Caco-2 (cell line): ENCODE measurements at regions not wholly inside any gene's neighbourhood (a gene's known extent, or its start where the extent isn't known, plus 50 kb on each side); places are given as distances from the start of the nearest gene placed in this dataset.
A peak's percentile ranks its signal among the peaks of the same experiment; 100 is the strongest.

Source experiments
- BruUV-seq: library from RNA; stranded (reverse); fragments of 400-500 nt; replicated peaks from 2 replicates; lab custom pipeline; 2021; lab: Mats Ljungman, UMichigan
- CTCF ChIA-PET: fragments of 300-600 bp; sonication (Branson Sonifier 250); formaldehyde crosslinking; loops from one replicate; lab custom pipeline; 2022; ENCODE audit warnings: antibody characterized with exemption; lab: Charles Lee
- POLR2A ChIA-PET: fragments of 300-600 bp; sonication (Branson Sonifier 250); formaldehyde crosslinking; loops from one replicate; lab custom pipeline; 2022; ENCODE audit warnings: antibody characterized with exemption; lab: Charles Lee
- DNase-seq, 2 experiments: peaks; one replicate each; pipeline versions ENCODE4 v3.0.0 to v3.0.0-alpha.2; 2020 to 2022
- H3K27me3 ChIP-seq: replicated peaks from 2 replicates; pipeline ENCODE4 v1.6.0; 2011; ENCODE audit warnings: low read length; ENCODE audit not compliant: control insufficient read depth, insufficient read depth
- H3K36me3 ChIP-seq: 2 replicates; pipeline ENCODE4 v1.5.1; 2011; ENCODE audit warnings: low read length; ENCODE audit not compliant: control insufficient read depth, insufficient read depth
- H3K4me1 ChIP-seq: fragments of 250-450 bp; sonication (Bioruptor Pico); 2 replicates; pipeline ENCODE4 v1.5.1; 2020; ENCODE audit warnings: mild to moderate bottlenecking
- H3K4me3 ChIP-seq: 2 replicates; pipeline ENCODE4 v1.5.1; 2011; ENCODE audit warnings: low read depth, mild to moderate bottlenecking, control low read depth, low read length
- H3K9me3 ChIP-seq: fragments of 250-450 bp; sonication (Bioruptor Pico); 2 replicates; pipeline ENCODE4 v1.5.1; 2020; ENCODE audit warnings: mild to moderate bottlenecking, moderate library complexity
- H3K27ac Mint-ChIP-seq: one replicate; pipeline ENCODE4 v1.8.0; 2022; ENCODE audit warnings: mixed read lengths; ENCODE audit not compliant: unreplicated experiment
- H3K27me3 Mint-ChIP-seq: one replicate; pipeline ENCODE4 v1.8.0; 2022; ENCODE audit warnings: mixed read lengths; ENCODE audit not compliant: insufficient read depth, unreplicated experiment
- H3K36me3 Mint-ChIP-seq: one replicate; pipeline ENCODE4 v1.8.0; 2022; ENCODE audit warnings: mild to moderate bottlenecking, mixed read lengths; ENCODE audit not compliant: insufficient read depth, unreplicated experiment
- H3K4me1 Mint-ChIP-seq: one replicate; pipeline ENCODE4 v1.8.0; 2022; ENCODE audit warnings: low read depth, mixed read lengths; ENCODE audit not compliant: unreplicated experiment
- H3K4me3 Mint-ChIP-seq: one replicate; pipeline ENCODE4 v1.8.0; 2022; ENCODE audit warnings: mild to moderate bottlenecking, moderate library complexity, mixed read lengths; ENCODE audit not compliant: unreplicated experiment
- H3K9me3 Mint-ChIP-seq: one replicate; pipeline ENCODE4 v1.8.0; 2022; ENCODE audit warnings: mixed read lengths; ENCODE audit not compliant: unreplicated experiment
- CTCF ChIP-seq, 2 experiments: fragments of 200-600 bp in 1 of 2; IDR thresholded peaks; 1 replicate in 1 of 2; 2 replicates in 1 of 2; pipeline versions ENCODE4 v1.5.1 to v1.8.0; 2011 to 2022; ENCODE audit warnings: antibody characterized with exemption in 1 of 2, control low read depth in 1 of 2, inconsistent platforms in 1 of 2, low read depth in 1 of 2, low read length in 1 of 2, mild to moderate bottlenecking in 1 of 2, moderate library complexity in 1 of 2; ENCODE audit not compliant: insufficient read depth in 1 of 2, severe bottlenecking in 1 of 2, unreplicated experiment in 1 of 2
- intact Hi-C: fragments of 100-400 bp; cut with micrococcal nuclease; formaldehyde crosslinking; loops from one replicate; pipeline ENCODE4 v1.10.0; 2022; ENCODE audit not compliant: unreplicated experiment

DNA sequence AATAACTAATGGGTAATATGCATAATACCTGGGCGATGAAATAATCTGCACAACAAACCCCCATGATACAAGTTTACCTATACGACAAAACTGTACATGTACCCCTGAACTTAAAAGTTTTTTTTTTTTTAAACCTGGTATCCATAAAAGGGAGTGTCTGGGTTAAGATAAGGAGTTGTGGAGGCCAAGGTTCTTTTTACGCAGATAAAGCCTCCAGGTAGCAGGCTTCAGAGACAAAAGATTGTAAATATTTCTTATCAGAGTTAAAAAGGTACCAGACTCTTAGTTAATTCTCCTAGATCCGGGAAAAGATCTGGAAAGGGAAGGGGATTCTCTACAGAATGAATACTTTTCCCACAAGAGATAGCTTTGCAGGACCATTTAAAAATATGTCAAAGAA is 259.4 kb upstream of the SSTR1 start:
- Histone ChIP-seq H3K27me3 (no peaks in the 10 kb centered on the region), H3K4me1 (peaks cover 6% of the 10 kb centered on the region; the same call in 1 of the 2 replicates), H3K4me3 (no peak overlapping the region), H3K36me3 (no peaks in the 10 kb centered on the region), H3K9me3 (peaks cover 33% of the 10 kb centered on the region)
- Mint-ChIP-seq H3K4me1 (no peaks in the 10 kb centered on the region), H3K4me3 (no peak overlapping the region), H3K27me3 (no peaks in the 10 kb centered on the region), H3K9me3 (peaks cover 12% of the 10 kb centered on the region), H3K27ac (no peak overlapping the region), H3K36me3 (no peaks in the 10 kb centered on the region)
- intact Hi-C loops: no loop called here
- ChIA-PET CTCF (no interaction called here), POLR2A (no interaction called here)
- no TSS peak for BruUV-seq
- no peak for DNase-seq
- no peak for TF ChIP-seq CTCF (IDR thresholded peaks at IDR 0.05; ENCODE audit: insufficient read depth in 1 of 2, low read depth in 1 of 2, low read length in 1 of 2, severe bottlenecking in 1 of 2, unreplicated experiment in 1 of 2)

GRCh38 chr14:37968664-37969240 is 239.0 kb upstream of the SSTR1 start:
- H3K4me3 Mint-ChIP-seq: no peak overlapping the region
- no peaks in the 10 kb centered on the region for H3K9me3 Mint-ChIP-seq
- Histone ChIP-seq H3K4me1 (peaks cover 32% of the 10 kb centered on the region), H3K27me3 (no peaks in the 10 kb centered on the region), H3K4me3 (no peak overlapping the region), H3K36me3 (no peaks in the 10 kb centered on the region; the same call in 1 of the 2 replicates), H3K9me3 (peaks cover 3% of the 10 kb centered on the region; the same call in 1 of the 2 replicates)
- TF ChIP-seq CTCF (IDR thresholded peaks at IDR 0.05; ENCODE audit: insufficient read depth in 1 of 2, low read depth in 1 of 2, low read length in 1 of 2, severe bottlenecking in 1 of 2, unreplicated experiment in 1 of 2): no peak
- POLR2A ChIA-PET: interaction anchor here (0.6 kb wide), 1 partner anchor 383 kb away, joined by 8 read pairs; no protein-coding TSS in a partner anchor
- intact Hi-C loops: loop anchor here (1.0 to 10.0 kb wide), 4 partner anchors 31 to 1056 kb away; partner anchors contain the start of gene SSTR1
- BruUV-seq: no TSS peak
- H3K27ac Mint-ChIP-seq: no peak overlapping the region
- CTCF ChIA-PET: interaction anchor here (0.6 kb wide), 1 partner anchor 240 kb away, joined by 3 read pairs; no protein-coding TSS in a partner anchor
- no peaks in the 10 kb centered on the region for H3K27me3 Mint-ChIP-seq
- peaks cover 13% of the 10 kb centered on the region for H3K4me1 Mint-ChIP-seq
- peak; percentile 40 to 46 for DNase-seq
- H3K36me3 Mint-ChIP-seq: no peaks in the 10 kb centered on the region

- no TSS peak for BruUV-seq
- Mint-ChIP-seq H3K27me3 (no peaks in the 10 kb centered on the region), H3K27ac (no peak overlapping the region), H3K9me3 (peaks cover 3% of the 10 kb centered on the region), H3K36me3 (no peaks in the 10 kb centered on the region), H3K4me1 (peaks cover 13% of the 10 kb centered on the region), H3K4me3 (no peak overlapping the region)
- no peak overlapping the region for H3K4me3 ChIP-seq
- H3K36me3 ChIP-seq: no peaks in the 10 kb centered on the region; the same call in 1 of the 2 replicates
- ChIA-PET CTCF (interaction anchor here (0.6 kb wide), 1 partner anchor 240 kb away, joined by 3 read pairs; no protein-coding TSS in a partner anchor), POLR2A (interaction anchor here (0.6 kb wide), 3 partner anchors 240 to 772 kb away, joined by 7 to 8 read pairs (median 7); no protein-coding TSS in a partner anchor)
- peaks cover 32% of the 10 kb centered on the region for H3K4me1 ChIP-seq
- TF ChIP-seq CTCF (IDR thresholded peaks at IDR 0.05; ENCODE audit: insufficient read depth in 1 of 2, low read depth in 1 of 2, low read length in 1 of 2, severe bottlenecking in 1 of 2, unreplicated experiment in 1 of 2): no peak
- intact Hi-C loops: loop anchor here (1.0 to 10.0 kb wide), 4 partner anchors 32 to 1055 kb away; partner anchors contain the start of gene SSTR1
- DNase-seq: peak; percentile 80 to 91
- H3K9me3 ChIP-seq: peaks cover 3% of the 10 kb centered on the region; the same call in 1 of the 2 replicates
- H3K27me3 ChIP-seq: no peaks in the 10 kb centered on the region
Observed at GRCh38 chr14:37969511-37969979, 238.2 kb upstream of the SSTR1 start.
